Body of pancreas (tissue), 4 donors: ENCODE measurements at regions not wholly inside any gene's neighbourhood (a gene's known extent, or its start where the extent isn't known, plus 50 kb on each side); places are given as distances from the start of the nearest gene placed in this dataset.

ENCODE experiments used
- ATAC-seq: fragments of 150-250 bp; one replicate; pipeline ENCODE4 v1.9.1; 2016
- DNase-seq, 4 donors: peaks; one replicate each; pipeline ENCODE4 v3.0.0-alpha.2; 2019
- H3K27ac ChIP-seq, 4 donors: fragments of 200-600 bp; sonication (generic); 1 replicate in 3 of 4; 2 replicates in 1 of 4; pipeline versions ENCODE4 v1.5.1 to v1.6.1; 2016 to 2019; ENCODE audit warnings: mild to moderate bottlenecking in 1 of 4, mixed read lengths in 1 of 4, moderate library complexity in 1 of 4
- H3K27me3 ChIP-seq, 2 donors: fragments of 200-600 bp; sonication (generic); one replicate each; pipeline ENCODE4 v1.6.0; 2016; ENCODE audit warnings: mild to moderate bottlenecking in 1 of 2
- H3K36me3 ChIP-seq, 2 donors: fragments of 200-600 bp; sonication (generic); replicated peaks in 1 of 2; 2 replicates each; pipeline ENCODE4 v1.5.1; 2016; ENCODE audit warnings: low read depth in 2 of 2; ENCODE audit not compliant: insufficient read depth in 1 of 2
- H3K4me1 ChIP-seq: fragments of 200-600 bp; sonication (generic); one replicate; pipeline ENCODE4 v1.6.0; 2016
- H3K4me3 ChIP-seq, 2 donors: fragments of 200-600 bp; sonication (generic); 1 replicate in 1 of 2; 2 replicates in 1 of 2; pipeline ENCODE4 v1.5.1; 2016 to 2019
- H3K9me3 ChIP-seq, 3 donors: fragments of 200-600 bp; sonication (generic); 1 replicate in 2 of 3; 2 replicates in 1 of 3; pipeline ENCODE4 v1.5.1; 2016
- CTCF ChIP-seq, 7 experiments: fragments of 450-650 bp in 4 of 7; fragments of 200-600 bp in 3 of 7; sonication (generic) in 3 of 7; IDR thresholded peaks; one replicate each; pipeline ENCODE4 v1.5.1; 2016 to 2019; ENCODE audit warnings: antibody characterized with exemption in 7 of 7
- POLR2A ChIP-seq, 3 donors: fragments of 450-650 bp; IDR thresholded peaks; one replicate each; pipeline ENCODE4 v1.6.1; 2016; ENCODE audit warnings: antibody characterized with exemption in 3 of 3, mild to moderate bottlenecking in 2 of 3
- WGBS, 2 donors: methylation state at CpG; one replicate each; pipeline ENCODE4 v1.1.5; 2017; 5-methylcytosine and 5-hydroxymethylcytosine counted together
- intact Hi-C: fragments of 100-400 bp; cut with DNase I; formaldehyde crosslinking; loops from one replicate; pipeline ENCODE4 v1.15.1; 2023

DNA sequence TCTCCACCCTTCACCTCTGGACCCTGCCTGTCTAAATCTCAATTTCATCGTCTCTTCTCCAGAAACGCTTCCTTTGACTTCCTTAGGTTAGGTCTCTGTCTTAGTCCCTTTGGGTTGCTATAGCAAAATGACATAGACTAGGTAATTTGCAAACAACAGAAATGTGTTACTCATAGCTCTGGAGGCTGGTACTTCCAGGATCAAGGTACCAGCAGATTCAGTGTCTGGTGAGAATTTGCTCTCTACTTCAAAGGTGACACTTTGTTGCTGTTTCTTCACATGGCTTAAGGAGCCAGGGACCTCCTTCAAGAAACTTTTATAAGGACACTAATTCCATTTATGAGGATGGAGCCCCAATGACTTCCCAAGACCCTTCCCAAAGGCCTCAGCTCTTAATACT lies 145.1 kb upstream of the IMPG1 start:
- intact Hi-C loops: no loop called here
- 82 to 92% methylated on average over 2 of the region's 2 CpGs for WGBS, 2 donors
- Histone ChIP-seq H3K9me3 (no peaks in the 10 kb centered on the region), H3K27me3 (no peaks in the 10 kb centered on the region), H3K36me3 (no peaks in the 10 kb centered on the region), H3K4me3 (no peak overlapping the region), H3K4me1 (no peaks in the 10 kb centered on the region), H3K27ac (no peak overlapping the region)
- TF ChIP-seq POLR2A (IDR thresholded peaks at IDR 0.05) (no peak), CTCF (IDR thresholded peaks at IDR 0.05) (no peak)
- DNase-seq (no peak), ATAC-seq (no peak)

DNA sequence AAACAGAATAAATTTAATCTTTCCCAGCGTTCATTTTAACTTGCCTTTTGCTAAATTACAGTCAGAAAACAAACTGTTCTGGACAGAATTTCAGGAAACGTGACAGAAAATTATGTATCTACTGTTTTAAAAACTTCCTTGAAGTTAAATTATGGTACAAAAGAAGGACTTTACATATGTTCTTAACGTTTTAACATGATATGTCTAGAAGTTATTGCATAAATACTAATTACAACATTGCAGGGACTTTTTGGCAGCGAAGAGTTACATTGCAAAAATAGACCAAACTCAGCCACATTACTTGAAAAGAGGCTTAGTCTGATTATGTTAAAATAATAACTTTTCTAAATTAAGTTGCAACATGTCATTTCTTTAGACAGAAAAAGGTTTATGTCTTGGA lies 142.1 kb upstream of the IMPG1 start:
- no peaks in the 10 kb centered on the region for H3K27me3 ChIP-seq
- intact Hi-C loops: no loop called here
- DNase-seq: no peak
- ATAC-seq: no peak
- no peaks in the 10 kb centered on the region for H3K4me1 ChIP-seq
- no peak overlapping the region for H3K4me3 ChIP-seq
- 67 to 73% methylated on average over 4 of the region's 4 CpGs for WGBS, 2 donors
- no peak overlapping the region for H3K27ac ChIP-seq
- TF ChIP-seq CTCF (IDR thresholded peaks at IDR 0.05) (no peak), POLR2A (IDR thresholded peaks at IDR 0.05) (no peak)
- H3K9me3 ChIP-seq: no peaks in the 10 kb centered on the region
- H3K36me3 ChIP-seq: no peaks in the 10 kb centered on the region

DNA sequence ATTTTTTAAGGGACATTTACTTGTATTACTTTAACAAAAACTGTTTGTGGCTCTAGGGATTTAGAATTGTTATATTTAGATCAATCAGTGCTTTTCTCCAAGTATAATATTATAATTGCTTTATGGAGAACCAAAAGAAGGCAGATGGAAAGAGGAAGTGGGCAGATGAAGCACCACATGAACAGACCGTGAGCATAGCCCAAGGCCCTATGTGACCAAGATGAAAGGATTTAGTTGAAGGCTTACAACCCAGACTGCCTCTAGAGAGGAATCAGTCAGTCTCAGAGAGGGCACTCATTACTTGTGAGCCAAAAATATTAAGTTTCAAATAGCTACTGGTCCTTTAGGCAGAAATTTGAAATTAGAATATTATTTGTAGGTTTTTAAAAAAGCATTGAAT lies 102.3 kb upstream of the IMPG1 start:
- TF ChIP-seq CTCF (IDR thresholded peaks at IDR 0.05) (no peak), POLR2A (IDR thresholded peaks at IDR 0.05) (no peak)
- Histone ChIP-seq H3K36me3 (no peaks in the 10 kb centered on the region), H3K9me3 (no peaks in the 10 kb centered on the region), H3K4me1 (no peaks in the 10 kb centered on the region), H3K27ac (no peak overlapping the region), H3K4me3 (no peak overlapping the region), H3K27me3 (no peaks in the 10 kb centered on the region)
- intact Hi-C loops: no loop called here
- ATAC-seq (no peak), DNase-seq (no peak)
- 71 to 77% methylated on average over 1 of the region's 1 CpG for WGBS, 2 donors

- 76 to 77% methylated on average over 1 of the region's 1 CpG for WGBS, 2 donors
- ATAC-seq: no peak
These were observed 94.4 kb upstream of the IMPG1 start for GRCh38 chr6:76166874-76167273.

More at GRCh38 chr6:76166874-76167273, 94.4 kb upstream of the IMPG1 start:
- Histone ChIP-seq H3K4me3 (no peak overlapping the region), H3K36me3 (no peaks in the 10 kb centered on the region), H3K9me3 (peaks cover 0 to 10% (median 0%) of the 10 kb centered on the region in 3 donors), H3K4me1 (no peaks in the 10 kb centered on the region), H3K27me3 (no peaks in the 10 kb centered on the region), H3K27ac (no peak overlapping the region)
- peak in 1 of 4 donors; percentile 11 for DNase-seq
- intact Hi-C loops: no loop called here
- peak in 4 of 7 experiments; percentile 23 to 42 (median 34) for TF ChIP-seq CTCF (IDR thresholded peaks at IDR 0.05)
- TF ChIP-seq POLR2A (IDR thresholded peaks at IDR 0.05): no peak
